ENCODE measurements at regions not wholly inside any gene's neighbourhood (a gene's known extent, or its start where the extent isn't known, plus 50 kb on each side); places are given as distances from the start of the nearest gene placed in this dataset.

DNA sequence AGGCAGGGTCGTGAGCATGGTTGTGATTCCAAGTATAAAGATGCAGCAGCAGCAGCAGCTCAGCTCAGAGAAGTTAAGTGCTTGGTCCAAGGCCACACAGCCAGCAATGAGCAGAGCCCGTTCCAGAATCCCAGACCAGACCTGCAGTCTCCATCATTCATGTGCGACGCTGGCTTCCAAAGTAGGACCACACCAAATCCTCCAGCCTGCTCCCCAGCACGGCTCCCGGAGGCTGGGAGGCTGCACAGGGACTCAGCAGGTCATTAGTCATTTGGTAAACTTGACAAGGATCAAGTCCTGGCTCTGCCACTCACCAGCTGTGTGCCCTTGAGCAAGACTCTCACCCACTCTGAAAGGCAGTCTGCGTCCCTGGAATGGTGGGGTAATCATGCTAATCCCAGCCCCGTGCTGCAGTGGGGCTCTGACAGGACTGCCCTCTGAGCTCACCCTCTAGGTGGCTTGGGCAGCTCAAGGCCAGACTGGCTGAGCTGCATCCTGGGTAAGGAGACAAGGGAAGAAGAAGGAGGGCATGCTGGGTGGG is 95.1 kb upstream of the TMEM132E start:
- Histone ChIP-seq H3K4me2 (replicated peaks; ENCODE audit: extremely low read depth, low read length, poor library complexity, severe bottlenecking) (no peak overlapping the region), H3K79me2 (ENCODE audit: insufficient read depth, low read length) (no peaks in the 10 kb centered on the region), H2AFZ (ENCODE audit: insufficient read depth, low read depth, low read length, poor library complexity, severe bottlenecking) (no peak overlapping the region), H3K4me1 (ENCODE audit: control insufficient read depth in 1 of 2, insufficient read depth in 2 of 2, low read length in 2 of 2) (peaks cover 21 to 23% of the 10 kb centered on the region in 2 donors), H3K9me3 (replicated peaks in 1 of 2; ENCODE audit: control insufficient read depth in 1 of 2, insufficient read depth in 1 of 2, low read length in 2 of 2) (no peaks in the 10 kb centered on the region), H3K4me3 (replicated peaks in 1 of 3; ENCODE audit: low read depth in 2 of 3, low read length in 3 of 3) (no peak overlapping the region), H3K27me3 (ENCODE audit: control insufficient read depth in 2 of 2, insufficient read depth in 2 of 2, low read length in 2 of 2) (peaks cover 6 to 23% of the 10 kb centered on the region in 2 donors), H3K36me3 (replicated peaks in 1 of 2; ENCODE audit: control insufficient read depth in 1 of 2, insufficient read depth in 2 of 2, low read length in 2 of 2) (no peaks in the 10 kb centered on the region), H4K20me1 (ENCODE audit: insufficient read depth, low read length) (no peaks in the 10 kb centered on the region), H3K27ac (ENCODE audit: low read depth in 1 of 2, low read length in 2 of 2) (no peak overlapping the region), H3K9ac (ENCODE audit: insufficient read depth, low read length, poor library complexity, severe bottlenecking) (no peak overlapping the region)
- no peak for DNase-seq
- intact Hi-C loops (cut with micrococcal nuclease) = no loop called here
- TF ChIP-seq, protein P1, sequence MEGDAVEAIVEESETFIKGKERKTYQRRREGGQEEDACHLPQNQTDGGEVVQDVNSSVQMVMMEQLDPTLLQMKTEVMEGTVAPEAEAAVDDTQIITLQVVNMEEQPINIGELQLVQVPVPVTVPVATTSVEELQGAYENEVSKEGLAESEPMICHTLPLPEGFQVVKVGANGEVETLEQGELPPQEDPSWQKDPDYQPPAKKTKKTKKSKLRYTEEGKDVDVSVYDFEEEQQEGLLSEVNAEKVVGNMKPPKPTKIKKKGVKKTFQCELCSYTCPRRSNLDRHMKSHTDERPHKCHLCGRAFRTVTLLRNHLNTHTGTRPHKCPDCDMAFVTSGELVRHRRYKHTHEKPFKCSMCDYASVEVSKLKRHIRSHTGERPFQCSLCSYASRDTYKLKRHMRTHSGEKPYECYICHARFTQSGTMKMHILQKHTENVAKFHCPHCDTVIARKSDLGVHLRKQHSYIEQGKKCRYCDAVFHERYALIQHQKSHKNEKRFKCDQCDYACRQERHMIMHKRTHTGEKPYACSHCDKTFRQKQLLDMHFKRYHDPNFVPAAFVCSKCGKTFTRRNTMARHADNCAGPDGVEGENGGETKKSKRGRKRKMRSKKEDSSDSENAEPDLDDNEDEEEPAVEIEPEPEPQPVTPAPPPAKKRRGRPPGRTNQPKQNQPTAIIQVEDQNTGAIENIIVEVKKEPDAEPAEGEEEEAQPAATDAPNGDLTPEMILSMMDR (IDR thresholded peaks at IDR 0.05) = no peak
- H3K9me3 Mint-ChIP-seq = peaks cover 0 to 4% (median 0%) of the 10 kb centered on the region in 7 donors
- H3K36me3 Mint-ChIP-seq = no peaks in the 10 kb centered on the region
- H3K4me1 Mint-ChIP-seq = peaks cover 22% of the 10 kb centered on the region
- 93% methylated on average over 5 of the region's 8 CpGs for WGBS (ENCODE audit: insufficient coverage)
- H3K27me3 Mint-ChIP-seq (ENCODE audit: low read depth in 3 of 3) = peaks cover 25 to 38% (median 35%) of the 10 kb centered on the region in 3 donors
- no peak overlapping the region for H3K27ac Mint-ChIP-seq
- H3K4me3 Mint-ChIP-seq = no peak overlapping the region

DNA sequence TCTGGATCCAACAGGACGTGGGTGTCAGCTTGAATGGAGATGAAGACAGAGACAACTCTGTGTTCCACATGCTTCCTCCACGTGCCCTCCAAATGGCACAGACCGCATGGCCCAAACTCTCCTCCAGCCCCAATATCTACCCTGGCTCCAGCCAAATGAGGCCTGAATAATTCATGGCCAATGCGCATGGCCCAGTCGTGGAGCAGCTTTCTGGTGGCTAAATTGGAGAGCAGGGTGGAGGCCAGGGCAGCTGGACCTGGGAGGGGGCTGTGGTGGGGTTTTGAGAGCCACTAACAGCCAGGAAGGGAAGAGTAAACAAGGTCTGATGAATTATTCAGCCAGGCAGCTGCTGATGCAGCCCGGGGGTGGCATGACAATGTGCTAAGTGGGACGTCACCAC is 96.7 kb upstream of the TMEM132E start:
- Histone ChIP-seq H3K4me1 (ENCODE audit: control insufficient read depth in 1 of 2, insufficient read depth in 2 of 2, low read length in 2 of 2) (peaks cover 21 to 23% of the 10 kb centered on the region in 2 donors), H3K27me3 (ENCODE audit: control insufficient read depth in 2 of 2, insufficient read depth in 2 of 2, low read length in 2 of 2) (peaks cover 2 to 11% of the 10 kb centered on the region in 2 donors), H3K9me3 (replicated peaks in 1 of 2; ENCODE audit: control insufficient read depth in 1 of 2, insufficient read depth in 1 of 2, low read length in 2 of 2) (no peaks in the 10 kb centered on the region), H4K20me1 (ENCODE audit: insufficient read depth, low read length) (no peaks in the 10 kb centered on the region), H3K4me2 (replicated peaks; ENCODE audit: extremely low read depth, low read length, poor library complexity, severe bottlenecking) (no peak overlapping the region), H3K79me2 (ENCODE audit: insufficient read depth, low read length) (no peaks in the 10 kb centered on the region), H2AFZ (ENCODE audit: insufficient read depth, low read depth, low read length, poor library complexity, severe bottlenecking) (no peak overlapping the region), H3K36me3 (replicated peaks in 1 of 2; ENCODE audit: control insufficient read depth in 1 of 2, insufficient read depth in 2 of 2, low read length in 2 of 2) (no peaks in the 10 kb centered on the region), H3K4me3 (replicated peaks in 1 of 3; ENCODE audit: low read depth in 2 of 3, low read length in 3 of 3) (no peak overlapping the region), H3K27ac (ENCODE audit: low read depth in 1 of 2, low read length in 2 of 2) (no peak overlapping the region), H3K9ac (ENCODE audit: insufficient read depth, low read length, poor library complexity, severe bottlenecking) (no peak overlapping the region)
- Mint-ChIP-seq H3K36me3 (no peaks in the 10 kb centered on the region), H3K27ac (peak overlapping the region in 1 of 7 donors; percentile 1), H3K4me1 (peaks cover 24% of the 10 kb centered on the region), H3K9me3 (peaks cover 0 to 2% (median 0%) of the 10 kb centered on the region in 7 donors), H3K27me3 (ENCODE audit: low read depth in 3 of 3) (peaks cover 13 to 30% (median 28%) of the 10 kb centered on the region in 3 donors), H3K4me3 (no peak overlapping the region)
- 83% methylated on average over 4 of the region's 7 CpGs for WGBS (ENCODE audit: insufficient coverage)
- no peak for DNase-seq
- TF ChIP-seq, protein P1 (IDR thresholded peaks at IDR 0.05) = no peak
- intact Hi-C loops (cut with micrococcal nuclease) = no loop called here

Measured in CD14-positive monocyte (primary cell).